Stimulated activated CD8-positive, alpha-beta memory T cell treated with anti-CD3 and anti-CD28 coated beads, Interleukin-15, amount 100 ng/mL, for 1 hour (primary cell): ENCODE measurements at regions not wholly inside any gene's neighbourhood (a gene's known extent, or its start where the extent isn't known, plus 50 kb on each side); places are given as distances from the start of the nearest gene placed in this dataset.

Source experiments
- DNase-seq: peaks from one replicate; pipeline ENCODE4 v3.0.0-alpha.2; 2020; ENCODE audit warnings: low read depth

- no peak for DNase-seq
Measured at GRCh38 chr5:142433526-142434321, 108.9 kb upstream of the SPRY4 start.

- no peak for DNase-seq
Measured at GRCh38 chr5:142432961-142433360, 108.1 kb upstream of the SPRY4 start.

GRCh38 chr5:142432369-142432863 lies 107.6 kb upstream of the SPRY4 start:
- no peak for DNase-seq

- no peak for DNase-seq
Measured at GRCh38 chr5:142428773-142429473, 104.1 kb upstream of the SPRY4 start.

GRCh38 chr5:142428036-142428772 lies 103.4 kb upstream of the SPRY4 start:
- no peak for DNase-seq

GRCh38 chr5:142427529-142427928 lies 102.7 kb upstream of the SPRY4 start:
- DNase-seq: no peak

- no peak for DNase-seq
Measured at GRCh38 chr5:142427015-142427364, 102.2 kb upstream of the SPRY4 start.

GRCh38 chr5:142426129-142427014 lies 101.6 kb upstream of the SPRY4 start:
- no peak for DNase-seq

- no peak for DNase-seq
Measured at GRCh38 chr5:142425286-142426065, 100.7 kb upstream of the SPRY4 start.

GRCh38 chr5:142422429-142422828 lies 97.6 kb upstream of the SPRY4 start:
- DNase-seq: no peak

- no peak for DNase-seq
Measured at GRCh38 chr5:142421621-142422397, 97.0 kb upstream of the SPRY4 start.

- DNase-seq: no peak
Measured at GRCh38 chr5:142421228-142421617, 96.4 kb upstream of the SPRY4 start.

- no peak for DNase-seq
Measured at GRCh38 chr5:142420561-142421227, 95.9 kb upstream of the SPRY4 start.

GRCh38 chr5:142412581-142412980 lies 87.8 kb upstream of the SPRY4 start:
- DNase-seq: no peak

- no peak for DNase-seq
Measured at GRCh38 chr5:142411656-142412425, 87.0 kb upstream of the SPRY4 start.

GRCh38 chr5:142411103-142411502 lies 86.3 kb upstream of the SPRY4 start:
- DNase-seq: no peak

- no peak for DNase-seq
Measured at GRCh38 chr5:142408981-142409481, 84.2 kb upstream of the SPRY4 start.

GRCh38 chr5:142408536-142408935 lies 83.7 kb upstream of the SPRY4 start:
- no peak for DNase-seq
